HG03378 (cell line): ENCODE measurements at regions not wholly inside any gene's neighbourhood (a gene's known extent, or its start where the extent isn't known, plus 50 kb on each side); places are given as distances from the start of the nearest gene placed in this dataset.
"Not testable (repeated sequence)": the region's sequence is repeated elsewhere in the genome, so short reads cannot be mapped to it uniquely, and the experiment has no call there.

Source experiments
- ATAC-seq: cut with Tn5 transposase; IDR thresholded peaks from one replicate; pipeline ENCODE4 v1.9.1; 2021; ENCODE audit warnings: mild to moderate bottlenecking, moderate library complexity; ENCODE audit not compliant: unreplicated experiment

GRCh38 chr2:82487354-82487753 is 1971.7 kb downstream of the SUCLG1 start:
- no peak for ATAC-seq

DNA sequence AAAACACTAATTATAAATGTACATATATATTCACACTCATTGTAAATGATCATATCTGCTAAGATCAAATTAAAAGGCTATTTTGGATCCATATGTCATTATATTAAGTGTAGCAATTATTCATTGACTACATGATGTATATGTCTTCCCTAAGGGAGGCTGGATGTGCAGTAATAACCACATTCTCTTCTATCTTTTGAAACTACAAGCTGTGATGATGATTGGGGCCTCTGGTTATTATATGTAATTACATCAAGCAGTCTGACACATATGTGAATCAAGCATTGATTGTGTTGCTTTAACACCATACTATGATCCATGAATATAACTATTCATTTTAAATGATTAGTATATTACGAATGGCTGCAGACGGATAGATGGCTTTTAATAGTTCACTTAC is 1973.4 kb downstream of the SUCLG1 start:
- ATAC-seq, result no peak

DNA sequence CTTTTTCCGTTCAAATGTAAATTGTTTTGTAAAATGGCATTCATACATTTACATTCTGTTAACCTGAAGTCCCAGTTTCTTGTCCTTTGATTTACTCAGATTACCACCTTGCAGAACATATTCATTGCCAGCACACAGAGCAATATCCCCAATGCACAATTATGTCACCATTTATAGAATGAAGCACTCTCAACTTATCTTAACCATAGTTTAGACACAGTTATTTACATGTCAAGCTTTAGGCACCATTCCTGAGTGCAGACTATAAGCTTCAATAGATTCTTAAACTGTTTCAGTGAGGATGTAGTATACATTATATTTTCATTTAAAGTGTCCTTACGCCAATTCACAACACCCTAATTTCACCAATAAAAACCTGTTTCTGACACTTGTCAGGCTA is 1977.9 kb downstream of the SUCLG1 start:
- no peak for ATAC-seq

- no peak for ATAC-seq
Observed at GRCh38 chr2:82478641-82479040, 1980.4 kb downstream of the SUCLG1 start.

GRCh38 chr2:82476094-82476493 is 1983.0 kb downstream of the SUCLG1 start:
- no peak for ATAC-seq

- ATAC-seq, result no peak
Observed at GRCh38 chr2:82428251-82428650, 2030.8 kb downstream of the SUCLG1 start.

GRCh38 chr2:82412021-82412420 is 2047.1 kb downstream of the SUCLG1 start:
- no peak for ATAC-seq

GRCh38 chr2:82411071-82411470 is 2048.0 kb downstream of the SUCLG1 start:
- no peak for ATAC-seq

GRCh38 chr2:82395531-82395930 is 2063.5 kb downstream of the SUCLG1 start:
- no peak for ATAC-seq

GRCh38 chr2:82391386-82391785 is 2067.7 kb downstream of the SUCLG1 start:
- ATAC-seq, result no peak

DNA sequence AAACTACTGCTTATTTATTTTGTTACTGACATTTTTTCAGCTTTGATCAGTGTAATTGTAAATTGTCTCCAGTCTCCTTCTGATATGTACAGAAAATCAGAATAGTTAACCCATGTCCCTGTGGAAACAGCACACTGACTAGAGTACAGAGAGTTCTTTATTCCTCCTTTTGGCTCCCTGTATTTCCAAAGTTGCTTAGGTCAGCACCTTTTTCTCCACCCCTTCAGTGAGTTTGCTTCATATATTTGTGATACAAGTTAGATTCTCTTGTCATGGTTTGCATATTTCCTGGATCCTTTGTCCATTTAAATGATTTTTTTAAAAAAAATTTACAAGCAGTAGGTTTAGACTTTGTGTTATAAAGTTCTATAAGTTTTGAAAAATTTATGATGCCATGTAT is 2051.1 kb upstream of the LRRTM1 start:
- no peak for ATAC-seq

- no peak for ATAC-seq
Observed at GRCh38 chr2:82345910-82346309, 2041.4 kb upstream of the LRRTM1 start.

DNA sequence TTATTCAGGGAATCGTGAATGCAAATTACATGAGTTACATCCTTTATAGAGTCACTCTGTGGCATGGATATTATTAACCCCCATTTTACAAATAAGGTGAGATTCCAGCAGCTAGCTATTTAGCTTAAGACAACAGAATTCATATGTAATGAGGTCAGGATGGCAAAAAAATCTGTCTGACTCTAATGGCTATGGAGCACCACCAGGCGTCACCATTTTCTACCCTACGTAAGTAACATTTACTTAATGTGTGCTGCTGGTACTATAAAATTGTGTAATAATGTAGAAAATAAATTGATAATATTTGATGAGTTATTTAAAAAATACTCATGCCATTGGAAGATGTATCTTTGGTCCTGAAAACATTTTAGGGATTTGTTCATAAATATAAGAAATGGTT is 2040.1 kb upstream of the LRRTM1 start:
- no peak for ATAC-seq

- no peak for ATAC-seq
Observed at GRCh38 chr2:82342356-82342755, 2037.8 kb upstream of the LRRTM1 start.

DNA sequence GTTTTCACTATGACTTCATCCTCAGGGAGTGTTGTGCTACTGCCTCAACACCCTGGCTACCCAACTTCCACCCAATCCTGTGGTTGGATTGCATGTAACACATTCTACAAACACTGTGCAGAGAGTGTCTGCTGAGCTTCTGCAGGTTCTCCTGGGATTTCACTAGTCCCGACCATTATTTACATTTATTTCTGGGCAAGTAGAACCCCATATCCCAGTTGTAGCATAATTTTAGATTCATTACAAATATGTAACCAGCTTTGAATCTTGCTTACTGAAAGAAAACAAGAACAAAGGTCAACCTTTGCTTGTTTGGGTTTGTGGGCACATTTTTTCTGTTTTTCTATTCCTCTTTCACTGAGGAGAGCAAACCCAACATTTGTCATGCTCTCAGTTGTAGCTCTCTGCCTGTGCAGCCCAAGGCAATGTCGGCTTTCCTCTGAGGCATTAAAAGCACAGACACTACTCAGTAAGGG is 2036.1 kb upstream of the LRRTM1 start:
- no peak for ATAC-seq

- no peak for ATAC-seq
Observed at GRCh38 chr2:82339805-82340204, 2035.3 kb upstream of the LRRTM1 start.

DNA sequence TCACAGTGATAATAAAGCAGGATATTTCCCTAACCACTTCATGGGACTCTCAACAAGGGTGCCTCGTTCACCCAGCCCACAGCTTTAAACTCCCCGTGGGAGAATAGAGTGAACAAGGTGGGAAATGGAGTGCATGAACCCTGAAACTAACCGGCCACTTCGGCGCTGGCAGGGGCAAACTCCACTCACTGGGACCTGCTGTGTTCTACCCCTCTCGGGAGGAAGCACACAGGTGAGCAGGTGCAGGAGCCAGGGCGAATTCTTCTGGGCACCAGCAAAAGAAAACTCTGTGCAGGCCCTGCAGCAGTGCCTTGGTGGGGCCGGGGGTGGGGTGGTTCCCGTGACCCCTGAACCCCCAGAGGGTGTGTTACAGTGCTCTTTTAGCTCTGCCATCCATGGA is 2029.1 kb upstream of the LRRTM1 start:
- ATAC-seq, result no peak

DNA sequence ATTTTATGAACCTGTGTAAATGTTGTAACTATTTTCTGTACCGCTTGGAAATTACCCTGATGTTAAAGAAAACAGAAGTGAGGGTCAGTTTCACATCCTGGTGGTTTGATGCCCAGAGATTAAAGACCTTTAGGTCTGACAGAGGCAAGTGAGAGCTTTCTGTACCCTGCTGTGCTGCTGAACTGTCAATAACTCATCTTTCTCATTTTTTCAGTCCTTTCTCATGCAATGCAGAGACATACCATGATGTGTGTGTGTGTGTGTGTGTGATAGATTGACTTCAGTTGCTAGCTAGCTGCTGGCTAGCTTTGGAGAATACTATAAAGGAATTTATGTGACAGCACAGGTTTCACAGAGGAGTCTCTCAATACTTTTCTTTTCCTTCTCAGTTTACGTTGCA is 2025.6 kb upstream of the LRRTM1 start:
- ATAC-seq, result no peak

GRCh38 chr2:82326180-82326767 is 2021.7 kb upstream of the LRRTM1 start:
- ATAC-seq, result not testable (repeated sequence)

DNA sequence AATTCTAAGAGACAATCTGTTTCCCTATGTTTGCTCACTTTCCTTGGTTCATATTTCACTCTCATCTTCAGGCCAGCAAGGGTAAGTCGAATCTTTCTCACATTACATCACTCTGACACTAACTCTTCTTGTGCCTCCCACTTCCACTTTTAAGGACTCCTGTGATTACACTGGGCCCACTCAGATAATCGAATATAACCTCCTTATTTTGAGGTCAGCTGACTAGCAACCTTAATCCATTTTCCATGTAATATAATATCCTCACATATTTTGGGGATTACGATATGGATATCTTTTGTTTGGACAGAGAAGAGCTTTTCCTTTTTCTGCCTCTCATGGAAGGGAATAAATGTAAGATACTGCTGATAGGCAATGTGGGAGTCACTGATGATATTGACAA is 2015.7 kb upstream of the LRRTM1 start:
- ATAC-seq, result no peak

DNA sequence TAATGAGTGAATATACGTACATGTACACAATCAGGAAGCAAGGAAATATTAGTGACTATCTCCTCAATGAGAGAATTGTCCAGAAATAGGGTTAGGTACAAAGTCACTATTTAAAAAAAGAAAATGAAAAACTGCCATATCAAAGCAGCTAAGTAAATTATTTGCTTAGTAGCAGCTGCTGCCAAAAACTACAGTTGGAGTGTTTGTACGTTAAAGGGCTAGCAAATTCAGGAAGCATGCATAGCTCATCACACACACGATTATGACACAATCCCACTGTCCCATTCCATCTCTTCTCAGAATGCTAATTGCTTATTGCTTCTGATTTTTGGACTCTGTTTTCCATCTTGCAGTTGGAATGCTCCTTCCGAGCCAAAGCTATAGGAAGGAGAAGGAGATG is 2012.5 kb upstream of the LRRTM1 start:
- ATAC-seq, result no peak

- no peak for ATAC-seq
Observed at GRCh38 chr2:82316586-82316985, 2012.0 kb upstream of the LRRTM1 start.

GRCh38 chr2:82314836-82315472 is 2010.4 kb upstream of the LRRTM1 start:
- ATAC-seq, result no peak
